ENCODE measurements at regions not wholly inside any gene's neighbourhood (a gene's known extent, or its start where the extent isn't known, plus 50 kb on each side); places are given as distances from the start of the nearest gene placed in this dataset.

DNA sequence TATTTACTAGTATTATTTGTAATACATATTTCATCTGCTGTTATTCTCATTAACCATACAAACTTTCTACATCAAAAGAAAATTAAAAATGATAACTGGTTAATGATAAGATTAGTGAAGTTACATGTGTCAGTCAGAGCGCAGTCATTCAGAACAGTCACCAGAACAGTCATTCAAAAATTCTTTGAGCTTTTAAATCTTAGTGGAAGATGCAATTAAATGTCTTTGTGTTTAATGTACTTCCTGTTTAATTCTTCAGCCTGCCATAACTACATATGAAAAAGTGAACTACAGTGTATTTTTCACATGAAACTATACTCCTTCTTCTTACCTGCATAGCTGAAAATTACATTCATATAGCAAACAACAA lies 179.7 kb upstream of the NDST4 start:
- TF ChIP-seq ZFX (IDR thresholded peaks at IDR 0.05) = no peak
- TF ChIP-seq, protein P1, sequence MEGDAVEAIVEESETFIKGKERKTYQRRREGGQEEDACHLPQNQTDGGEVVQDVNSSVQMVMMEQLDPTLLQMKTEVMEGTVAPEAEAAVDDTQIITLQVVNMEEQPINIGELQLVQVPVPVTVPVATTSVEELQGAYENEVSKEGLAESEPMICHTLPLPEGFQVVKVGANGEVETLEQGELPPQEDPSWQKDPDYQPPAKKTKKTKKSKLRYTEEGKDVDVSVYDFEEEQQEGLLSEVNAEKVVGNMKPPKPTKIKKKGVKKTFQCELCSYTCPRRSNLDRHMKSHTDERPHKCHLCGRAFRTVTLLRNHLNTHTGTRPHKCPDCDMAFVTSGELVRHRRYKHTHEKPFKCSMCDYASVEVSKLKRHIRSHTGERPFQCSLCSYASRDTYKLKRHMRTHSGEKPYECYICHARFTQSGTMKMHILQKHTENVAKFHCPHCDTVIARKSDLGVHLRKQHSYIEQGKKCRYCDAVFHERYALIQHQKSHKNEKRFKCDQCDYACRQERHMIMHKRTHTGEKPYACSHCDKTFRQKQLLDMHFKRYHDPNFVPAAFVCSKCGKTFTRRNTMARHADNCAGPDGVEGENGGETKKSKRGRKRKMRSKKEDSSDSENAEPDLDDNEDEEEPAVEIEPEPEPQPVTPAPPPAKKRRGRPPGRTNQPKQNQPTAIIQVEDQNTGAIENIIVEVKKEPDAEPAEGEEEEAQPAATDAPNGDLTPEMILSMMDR (conservative IDR thresholded peaks at IDR 0.05) = no peak

DNA sequence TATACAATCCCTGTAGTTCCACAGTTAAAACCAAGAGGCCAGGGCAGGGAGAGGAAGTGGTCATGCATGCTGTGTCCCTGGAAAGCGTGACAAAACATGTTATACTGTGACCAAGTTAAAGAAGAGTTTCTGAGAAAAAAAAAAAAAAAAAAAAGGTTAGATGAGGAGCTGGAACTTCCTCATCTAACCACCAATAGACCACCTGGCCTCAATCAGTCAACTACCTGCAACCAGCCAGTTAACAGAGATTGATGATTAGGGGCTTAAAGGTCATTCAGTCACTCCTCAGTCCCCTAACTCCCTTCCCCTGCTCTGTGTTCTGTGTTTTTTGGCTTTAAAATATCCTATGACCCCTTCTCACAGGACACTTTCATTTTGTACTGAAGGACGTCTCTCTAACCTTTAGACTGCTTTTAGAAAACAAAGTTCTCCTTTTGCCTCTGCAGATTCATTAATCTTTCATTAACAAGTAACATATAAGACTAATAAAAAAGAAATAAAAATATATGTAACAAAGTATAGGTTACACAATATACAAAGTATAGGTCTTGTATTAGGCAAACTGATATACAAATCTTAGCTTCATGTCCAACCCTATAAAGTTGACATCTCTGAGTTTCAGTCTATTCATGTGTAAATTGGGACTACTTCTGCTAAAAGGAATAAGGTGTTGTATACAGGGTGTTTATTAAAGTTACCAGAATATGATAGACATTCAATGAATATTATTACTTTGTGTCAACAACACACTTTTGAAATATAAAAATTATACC lies 179.1 kb upstream of the NDST4 start:
- TF ChIP-seq ZFX (IDR thresholded peaks at IDR 0.05) = no peak
- TF ChIP-seq, protein P1 (conservative IDR thresholded peaks at IDR 0.05) = no peak
- no peak overlapping the region for H3K27ac ChIP-seq

More for the DNA sequence above, 179.7 kb upstream of the NDST4 start:
- no peak overlapping the region for H3K27ac ChIP-seq

DNA sequence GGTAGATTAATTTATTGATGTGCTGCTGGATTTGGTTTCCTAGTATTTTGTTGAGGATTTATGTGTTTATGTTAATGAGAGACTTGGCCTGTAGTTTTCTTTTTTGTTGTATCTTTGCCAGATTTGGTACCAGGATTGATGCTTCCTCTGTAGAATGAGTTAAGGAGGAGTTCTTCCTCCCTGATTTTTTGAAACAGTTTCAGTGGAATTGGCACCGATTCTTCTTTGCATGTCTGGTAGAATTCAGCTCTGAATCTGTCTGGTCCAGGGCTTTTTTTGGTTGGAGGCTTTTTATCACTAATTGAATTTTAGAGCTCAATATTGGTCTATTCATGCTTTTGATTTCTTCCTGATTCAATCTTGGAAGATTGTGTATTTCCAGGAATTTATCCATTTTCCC lies 174.0 kb upstream of the NDST4 start:
- H3K27ac ChIP-seq = no peak overlapping the region
- TF ChIP-seq ZFX (IDR thresholded peaks at IDR 0.05) = no peak
- TF ChIP-seq, protein P1 (conservative IDR thresholded peaks at IDR 0.05) = no peak

DNA sequence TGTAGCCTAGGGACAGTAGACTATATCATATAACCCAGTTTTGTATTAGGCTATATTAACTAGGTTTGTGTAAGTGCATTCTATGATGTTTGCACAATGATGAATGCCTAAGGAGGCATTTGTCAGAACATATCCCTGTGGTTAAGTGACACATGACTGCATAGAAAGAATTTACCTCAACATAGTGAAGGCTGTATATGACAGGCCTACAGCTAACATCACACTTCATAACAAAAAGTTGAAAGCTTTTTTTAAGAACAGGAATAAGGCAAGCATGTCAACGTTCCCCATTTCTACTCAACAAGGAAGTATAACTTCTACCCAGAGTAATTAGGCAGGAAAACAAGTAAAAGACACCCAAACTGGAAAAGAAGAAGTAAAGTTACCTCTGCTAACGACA lies 165.9 kb upstream of the NDST4 start:
- no peak overlapping the region for H3K27ac ChIP-seq
- TF ChIP-seq, protein P1 (conservative IDR thresholded peaks at IDR 0.05) = no peak
- no peak for TF ChIP-seq ZFX (IDR thresholded peaks at IDR 0.05)

DNA sequence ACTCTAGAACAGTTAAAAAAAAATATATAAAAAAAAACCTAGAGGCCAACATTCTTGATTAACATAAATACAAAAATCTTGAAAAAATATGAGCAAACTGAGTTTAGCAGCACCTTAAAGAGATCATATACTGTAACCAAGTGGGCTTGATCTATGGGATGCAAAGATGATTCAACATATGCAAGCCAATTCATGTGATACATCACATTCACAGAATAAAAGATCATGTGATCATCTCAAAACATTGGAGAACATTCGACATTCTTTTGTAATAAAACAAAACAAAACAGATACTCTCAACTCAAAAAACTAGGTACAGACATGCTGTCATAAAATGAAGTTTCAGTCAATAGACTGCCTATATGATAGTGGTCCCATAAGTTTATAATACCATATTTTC lies 165.4 kb upstream of the NDST4 start:
- no peak for TF ChIP-seq ZFX (IDR thresholded peaks at IDR 0.05)
- TF ChIP-seq, protein P1 (conservative IDR thresholded peaks at IDR 0.05) = no peak
- H3K27ac ChIP-seq = no peak overlapping the region

DNA sequence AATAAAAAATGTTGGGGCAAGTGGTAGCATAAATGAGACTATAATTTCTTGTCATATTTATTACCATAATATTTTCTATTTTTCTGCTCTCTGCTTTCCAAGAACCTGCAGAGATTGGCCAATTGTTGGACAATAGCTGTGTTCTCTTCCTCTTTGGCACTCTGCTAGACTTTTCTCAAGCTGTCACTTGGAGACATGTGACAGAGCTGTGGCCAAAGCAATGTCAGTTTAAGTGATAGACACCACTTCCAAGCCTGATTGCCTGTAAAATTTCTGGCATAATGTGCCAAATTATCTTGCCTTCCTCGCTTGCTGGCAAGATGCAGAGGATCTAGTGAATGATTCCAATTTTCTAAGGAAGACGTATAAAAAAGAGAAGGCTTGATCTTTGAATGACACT lies 162.2 kb upstream of the NDST4 start:
- H3K27ac ChIP-seq = no peak overlapping the region
- TF ChIP-seq, protein P1 (conservative IDR thresholded peaks at IDR 0.05) = no peak
- no peak for TF ChIP-seq ZFX (IDR thresholded peaks at IDR 0.05)

DNA sequence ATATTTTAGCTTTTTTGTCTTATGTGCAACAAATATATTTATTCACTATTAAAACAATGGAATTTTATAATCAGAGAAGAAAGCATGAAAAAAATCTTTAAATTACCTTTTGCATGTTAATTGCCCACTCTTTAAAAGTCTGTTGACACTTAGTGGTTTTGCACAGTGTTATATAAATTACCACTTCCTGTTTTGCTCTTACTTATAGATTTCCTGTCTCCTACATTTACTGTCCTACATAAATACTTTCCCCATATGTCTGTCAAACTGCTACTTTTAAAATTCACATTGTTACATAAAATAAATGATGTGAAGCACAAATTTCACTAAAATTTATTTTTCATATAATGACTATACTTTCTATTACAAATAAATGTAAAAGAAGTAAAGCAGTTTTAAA lies 161.1 kb upstream of the NDST4 start:
- no peak overlapping the region for H3K27ac ChIP-seq
- TF ChIP-seq ZFX (IDR thresholded peaks at IDR 0.05) = no peak
- TF ChIP-seq, protein P1 (conservative IDR thresholded peaks at IDR 0.05) = no peak

Data from C4-2B (cell line).